NCI-H526 (cell line): ENCODE measurements at regions not wholly inside any gene's neighbourhood (a gene's known extent, or its start where the extent isn't known, plus 50 kb on each side); places are given as distances from the start of the nearest gene placed in this dataset.

Experiments
- DNase-seq, 2 experiments: peaks; one replicate each; lab custom pipeline; 2025; lab: John Stamatoyannopoulos, UW

GRCh38 chr5:143497749-143498148, 94.3 kb upstream of the NR3C1 start:
- no peak for DNase-seq

- no peak for DNase-seq
Measured at GRCh38 chr5:143496943-143497342, 93.5 kb upstream of the NR3C1 start.

- DNase-seq: no peak
Measured at GRCh38 chr5:143495821-143496275, 92.4 kb upstream of the NR3C1 start.

- no peak for DNase-seq
Measured at GRCh38 chr5:143495110-143495509, 91.6 kb upstream of the NR3C1 start.

- no peak for DNase-seq
Measured at GRCh38 chr5:143494595-143494994, 91.1 kb upstream of the NR3C1 start.

GRCh38 chr5:143494162-143494561, 90.7 kb upstream of the NR3C1 start:
- no peak for DNase-seq

GRCh38 chr5:143492783-143493182, 89.3 kb upstream of the NR3C1 start:
- no peak for DNase-seq

GRCh38 chr5:143491646-143492045, 88.2 kb upstream of the NR3C1 start:
- no peak for DNase-seq

- DNase-seq: no peak
Measured at GRCh38 chr5:143488381-143488780, 84.9 kb upstream of the NR3C1 start.

GRCh38 chr5:143484601-143485000, 81.1 kb upstream of the NR3C1 start:
- DNase-seq: no peak

- DNase-seq: no peak
Measured at GRCh38 chr5:143481697-143482531, 78.4 kb upstream of the NR3C1 start.

GRCh38 chr5:143480001-143480400, 76.5 kb upstream of the NR3C1 start:
- no peak for DNase-seq

GRCh38 chr5:143479394-143479793, 75.9 kb upstream of the NR3C1 start:
- DNase-seq: no peak

- no peak for DNase-seq
Measured at GRCh38 chr5:143476601-143477211, 73.2 kb upstream of the NR3C1 start.

- no peak for DNase-seq
Measured at GRCh38 chr5:143474616-143475015, 71.1 kb upstream of the NR3C1 start.

GRCh38 chr5:143473481-143473880, 70.0 kb upstream of the NR3C1 start:
- DNase-seq: no peak

- DNase-seq: no peak
Measured at GRCh38 chr5:143472576-143472975, 69.1 kb upstream of the NR3C1 start.

- DNase-seq: no peak
Measured at GRCh38 chr5:143471666-143472464, 68.4 kb upstream of the NR3C1 start.

GRCh38 chr5:143471041-143471509, 67.6 kb upstream of the NR3C1 start:
- DNase-seq: no peak

GRCh38 chr5:143470120-143470519, 66.6 kb upstream of the NR3C1 start:
- DNase-seq: no peak

GRCh38 chr5:143469125-143469524, 65.6 kb upstream of the NR3C1 start:
- DNase-seq: no peak

- DNase-seq: no peak
Measured at GRCh38 chr5:143466632-143467031, 63.1 kb upstream of the NR3C1 start.
